ENCODE measurements at regions not wholly inside any gene's neighbourhood (a gene's known extent, or its start where the extent isn't known, plus 50 kb on each side); places are given as distances from the start of the nearest gene placed in this dataset.

GRCh38 chr15:97694456-97694855 lies 266.0 kb upstream of the ARRDC4 start:
- Histone ChIP-seq H3K36me3 (no peaks in the 10 kb centered on the region), H3K27me3 (replicated peaks; ENCODE audit: insufficient read depth) (no peaks in the 10 kb centered on the region), H3K9me3 (no peaks in the 10 kb centered on the region), H3K4me1 (replicated peaks) (no peaks in the 10 kb centered on the region), H3K4me3 (no peak overlapping the region), H3K27ac (no peak overlapping the region)
- no peak for TF ChIP-seq CTCF (IDR thresholded peaks at IDR 0.05)
- TF ChIP-seq POLR2AphosphoS5 (IDR thresholded peaks at IDR 0.05), result no peak
- TF ChIP-seq POLR2A (IDR thresholded peaks at IDR 0.05), result no peak
- intact Hi-C loops (cut with DNase I), result no loop called here
- no peak for DNase-seq (ENCODE audit: low spot score)
- WGBS, result 98% methylated on average over 7 of the region's 7 CpGs

GRCh38 chr15:97703400-97703799 lies 257.1 kb upstream of the ARRDC4 start:
- no peaks in the 10 kb centered on the region for H3K4me1 ChIP-seq (replicated peaks)
- DNase-seq (ENCODE audit: low spot score), result no peak
- TF ChIP-seq POLR2A (IDR thresholded peaks at IDR 0.05), result no peak
- no peak for TF ChIP-seq POLR2AphosphoS5 (IDR thresholded peaks at IDR 0.05)
- TF ChIP-seq CTCF (IDR thresholded peaks at IDR 0.05), result no peak
- no peaks in the 10 kb centered on the region for H3K36me3 ChIP-seq
- intact Hi-C loops (cut with DNase I), result no loop called here
- no peaks in the 10 kb centered on the region for H3K27me3 ChIP-seq (replicated peaks; ENCODE audit: insufficient read depth)
- 69% methylated on average over 5 of the region's 5 CpGs for WGBS
- H3K4me3 ChIP-seq, result no peak overlapping the region
- H3K27ac ChIP-seq, result no peak overlapping the region
- H3K9me3 ChIP-seq, result no peaks in the 10 kb centered on the region

- no peak for DNase-seq (ENCODE audit: low spot score)
- WGBS, result 92% methylated on average over 1 of the region's 1 CpG
- Histone ChIP-seq H3K4me1 (replicated peaks) (no peaks in the 10 kb centered on the region), H3K9me3 (no peaks in the 10 kb centered on the region), H3K36me3 (no peaks in the 10 kb centered on the region), H3K4me3 (no peak overlapping the region), H3K27me3 (replicated peaks; ENCODE audit: insufficient read depth) (no peaks in the 10 kb centered on the region), H3K27ac (no peak overlapping the region)
- intact Hi-C loops (cut with DNase I), result no loop called here
- TF ChIP-seq POLR2A (IDR thresholded peaks at IDR 0.05) (no peak), POLR2AphosphoS5 (IDR thresholded peaks at IDR 0.05) (no peak), CTCF (IDR thresholded peaks at IDR 0.05) (no peak)
Measured at GRCh38 chr15:97706059-97706458, 254.4 kb upstream of the ARRDC4 start.

- no peaks in the 10 kb centered on the region for H3K4me1 ChIP-seq (replicated peaks)
- 13% methylated on average over 3 of the region's 3 CpGs for WGBS
Measured at GRCh38 chr15:97708252-97708651, 252.3 kb upstream of the ARRDC4 start.

More at GRCh38 chr15:97708252-97708651, 252.3 kb upstream of the ARRDC4 start:
- H3K27me3 ChIP-seq (replicated peaks; ENCODE audit: insufficient read depth), result no peaks in the 10 kb centered on the region
- intact Hi-C loops (cut with DNase I), result no loop called here
- no peaks in the 10 kb centered on the region for H3K36me3 ChIP-seq
- no peak overlapping the region for H3K4me3 ChIP-seq
- TF ChIP-seq POLR2AphosphoS5 (IDR thresholded peaks at IDR 0.05) (no peak), CTCF (IDR thresholded peaks at IDR 0.05) (no peak), POLR2A (IDR thresholded peaks at IDR 0.05) (no peak)
- no peaks in the 10 kb centered on the region for H3K9me3 ChIP-seq
- no peak overlapping the region for H3K27ac ChIP-seq
- no peak for DNase-seq (ENCODE audit: low spot score)

Measured in prostate gland (tissue), 2 donors.